NCI-H1694 (cell line): ENCODE measurements at regions not wholly inside any gene's neighbourhood (a gene's known extent, or its start where the extent isn't known, plus 50 kb on each side); places are given as distances from the start of the nearest gene placed in this dataset.
A peak's percentile ranks its signal among the peaks of the same experiment; 100 is the strongest.

Experiments used
- DNase-seq: peaks from one replicate; lab custom pipeline; 2025; lab: John Stamatoyannopoulos, UW

DNA sequence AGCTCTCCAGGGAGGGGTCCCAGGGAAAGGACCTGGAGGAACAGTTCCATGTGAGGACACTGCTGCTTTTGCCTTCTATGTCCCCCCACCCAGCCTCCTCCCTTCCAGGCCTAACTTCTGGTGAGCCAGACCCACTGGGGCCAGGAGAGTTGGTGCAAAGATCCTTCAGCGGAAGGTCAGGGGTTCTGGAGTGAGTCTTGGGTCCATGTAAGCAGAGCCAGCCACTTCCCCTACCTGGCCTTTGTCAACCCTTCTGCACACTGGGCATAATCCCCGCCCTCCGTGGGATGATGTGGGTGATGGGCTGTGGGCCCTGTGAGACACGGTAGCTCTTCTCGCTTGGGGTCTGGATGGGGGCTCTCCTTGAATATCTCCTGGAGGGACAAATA lies 76.9 kb downstream of the RHOB start:
- DNase-seq, result no peak

- DNase-seq, result no peak
Measured at GRCh38 chr2:20524412-20525040, 77.7 kb downstream of the RHOB start.

DNA sequence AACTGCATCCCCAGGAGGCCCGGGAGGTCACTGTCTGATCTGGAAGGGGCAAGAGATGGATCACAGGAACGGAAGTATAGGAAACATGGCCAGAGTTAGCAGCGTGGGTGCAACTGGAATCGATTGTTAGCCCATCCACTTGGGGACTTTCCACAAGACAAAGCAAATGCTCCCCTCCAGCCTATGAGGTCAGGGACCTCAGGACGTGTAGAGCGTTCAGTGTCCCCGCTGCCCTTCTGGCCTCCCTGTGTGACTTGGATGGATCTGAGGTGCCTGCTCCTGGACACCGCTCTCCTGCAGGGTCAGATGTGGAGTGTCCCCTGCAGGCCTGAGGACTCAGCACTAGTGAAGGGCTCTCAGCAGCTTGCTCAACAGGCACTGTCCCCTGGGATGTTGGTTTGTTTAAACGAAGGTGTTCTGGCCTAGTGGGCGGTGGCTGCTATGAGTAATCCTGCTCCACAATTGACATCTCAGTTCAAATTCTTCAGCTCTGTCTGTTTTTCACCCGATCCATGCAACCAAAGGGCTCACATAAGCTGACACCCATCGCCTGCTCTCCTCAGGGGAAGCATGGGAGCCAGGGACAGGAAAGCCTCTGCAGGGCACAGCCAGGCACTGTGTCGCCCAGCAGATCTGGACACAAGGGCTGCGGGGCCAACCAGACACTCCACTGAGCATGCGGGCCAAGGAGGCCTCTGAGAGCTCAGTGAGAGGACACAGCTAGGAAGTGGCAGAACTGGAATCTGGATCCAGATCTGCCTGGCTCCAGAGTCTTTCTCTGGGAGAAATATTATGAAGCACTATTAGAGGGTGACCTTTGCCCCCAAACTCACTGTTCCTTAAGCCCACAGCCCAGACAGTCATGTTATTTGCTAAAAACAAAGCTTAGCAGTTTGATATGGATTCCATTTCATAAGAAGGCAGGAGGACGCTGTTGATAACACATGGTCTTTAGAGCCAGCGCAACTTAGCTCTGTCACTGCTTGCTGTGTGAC lies 78.5 kb downstream of the RHOB start:
- no peak for DNase-seq

DNA sequence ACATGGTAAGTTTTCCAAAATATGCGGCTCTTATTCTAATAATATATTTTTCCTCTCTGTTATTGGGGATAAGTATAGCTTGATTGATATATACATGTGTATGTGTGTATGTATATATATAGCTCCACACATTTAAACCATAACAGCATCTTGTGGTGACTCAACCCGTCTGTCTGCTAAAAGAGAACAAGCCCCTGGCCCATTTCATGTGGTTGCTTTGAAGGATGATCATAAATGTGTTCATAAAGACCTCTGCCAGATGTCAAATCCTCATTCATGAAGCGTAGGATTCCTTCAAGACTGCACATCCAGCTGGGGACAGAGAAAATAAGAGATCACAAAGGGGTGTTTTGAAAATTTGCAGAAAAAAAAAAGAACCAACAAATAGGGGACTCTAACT lies 79.3 kb downstream of the RHOB start:
- no peak for DNase-seq

DNA sequence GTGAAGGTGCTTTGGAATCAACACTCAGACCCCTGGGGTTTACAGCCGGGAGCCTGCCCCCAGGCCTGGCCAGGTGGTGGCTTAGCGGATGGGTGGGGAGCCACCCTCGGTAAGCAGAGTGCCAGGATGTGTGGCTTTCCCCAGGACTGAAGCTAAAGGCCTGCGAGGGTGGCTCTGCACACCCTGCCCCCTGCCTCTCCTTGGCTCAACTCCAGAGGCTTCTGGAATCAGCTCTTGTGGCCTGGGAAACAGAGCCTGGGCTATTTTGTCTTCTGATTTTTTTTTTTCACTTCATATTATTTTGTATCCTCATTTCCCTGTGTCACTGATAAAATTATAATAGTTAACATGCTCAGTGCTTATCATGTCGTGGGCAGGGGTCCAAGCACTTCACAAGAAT lies 79.8 kb downstream of the RHOB start:
- DNase-seq, result no peak

GRCh38 chr2:20528713-20529112 lies 81.8 kb downstream of the RHOB start:
- DNase-seq, result no peak

DNA sequence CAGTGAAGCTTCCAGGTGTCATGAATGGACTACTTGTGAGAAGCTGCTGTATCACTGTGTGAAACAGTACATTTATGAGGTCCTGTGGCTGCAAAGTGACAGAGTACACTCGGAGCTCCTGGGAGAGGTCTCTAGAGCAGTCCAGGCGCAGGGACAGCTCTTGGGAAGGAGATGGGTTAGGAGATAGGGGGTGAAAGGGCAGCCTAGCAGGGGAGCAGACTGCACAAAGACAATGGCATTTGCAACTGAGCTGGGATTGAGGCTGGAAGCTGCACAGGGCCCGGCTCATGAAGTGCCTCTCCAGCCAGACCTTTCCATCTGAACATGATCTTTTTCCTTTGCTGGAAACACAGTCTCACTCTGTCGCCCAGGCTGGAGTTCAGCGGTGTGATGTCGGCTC lies 83.6 kb downstream of the RHOB start:
- DNase-seq, result no peak

DNA sequence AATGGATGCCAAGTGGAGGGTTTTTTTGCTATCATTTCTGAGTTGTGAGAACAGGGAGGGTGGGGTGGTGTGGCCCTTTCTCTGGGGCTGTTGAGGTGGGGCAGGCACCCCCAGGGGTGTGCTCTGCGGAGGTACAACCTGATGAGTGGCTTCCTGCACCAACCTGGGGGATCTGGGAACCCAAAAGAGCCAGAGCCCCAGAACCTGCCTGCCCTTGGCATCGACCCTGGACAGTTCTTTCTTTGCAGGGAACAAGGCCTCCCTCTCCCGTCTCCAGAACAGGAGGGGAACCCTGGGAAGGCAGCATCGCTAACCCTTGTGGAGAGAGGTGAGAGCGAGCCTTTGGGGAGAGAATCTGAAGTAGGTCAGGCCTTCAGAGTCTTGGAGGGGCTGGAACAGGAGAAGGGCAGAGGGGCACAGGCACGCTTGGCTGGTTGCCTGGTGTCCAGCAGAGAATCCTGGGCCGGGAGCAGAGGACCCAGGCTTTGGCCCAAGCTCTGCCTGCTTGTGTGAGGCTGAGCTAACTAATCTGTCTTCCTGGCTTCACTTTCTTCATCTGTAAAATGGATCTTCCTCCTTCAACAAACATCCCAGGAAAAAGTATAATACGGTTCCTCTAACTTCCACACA lies 84.9 kb downstream of the RHOB start:
- DNase-seq, result no peak

GRCh38 chr2:20532634-20533437 lies 86.0 kb downstream of the RHOB start:
- no peak for DNase-seq

- no peak for DNase-seq
Measured at GRCh38 chr2:20533993-20534622, 87.2 kb downstream of the RHOB start.

GRCh38 chr2:20534913-20535801 lies 88.3 kb downstream of the RHOB start:
- DNase-seq, result no peak

- no peak for DNase-seq
Measured at GRCh38 chr2:20536619-20537422, 89.9 kb downstream of the RHOB start.

DNA sequence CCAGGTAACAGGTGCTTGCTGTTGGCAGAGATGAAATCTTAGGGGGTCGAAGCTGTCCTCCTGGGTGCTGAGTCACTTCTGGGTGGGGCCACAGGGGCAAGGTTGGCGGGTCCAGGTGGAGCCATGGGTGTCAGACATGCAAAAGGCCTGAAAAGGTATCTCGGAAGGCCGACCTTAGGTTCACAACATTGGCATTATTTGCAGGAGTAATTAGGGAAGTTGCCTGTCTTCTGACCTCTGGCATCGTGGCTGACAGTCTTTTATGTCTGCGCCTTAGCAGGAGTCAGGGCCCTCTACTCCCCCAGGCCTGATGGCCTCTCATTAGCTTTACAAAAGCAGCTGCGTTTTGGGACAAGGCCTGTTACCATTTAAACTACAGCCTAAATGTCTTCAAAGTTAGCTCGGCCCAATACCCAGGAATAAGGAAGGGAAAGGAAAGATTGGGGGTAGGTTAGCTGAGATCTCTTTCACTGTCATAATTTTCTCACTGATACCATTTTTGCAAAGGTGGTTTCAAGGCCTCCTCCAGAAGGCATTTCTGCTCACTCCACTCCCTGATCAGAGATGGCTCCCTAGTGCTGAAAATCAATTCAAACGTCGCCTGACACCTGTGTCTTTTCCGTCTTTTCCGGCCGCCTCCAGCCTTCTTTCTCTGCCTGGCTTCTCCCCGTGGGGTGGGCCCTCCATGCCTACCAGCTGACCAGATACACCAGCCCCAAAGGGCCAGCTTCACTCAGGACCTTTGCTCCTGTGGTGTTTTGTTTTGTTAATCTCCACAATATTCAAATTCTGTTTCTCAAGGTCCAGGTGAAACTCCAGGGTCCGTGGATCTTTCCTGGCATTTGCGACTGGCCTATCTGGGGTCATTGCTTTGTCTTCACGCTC lies 90.8 kb downstream of the RHOB start:
- no peak for DNase-seq

GRCh38 chr2:20538308-20539132 lies 91.6 kb downstream of the RHOB start:
- peak; percentile 30 for DNase-seq

DNA sequence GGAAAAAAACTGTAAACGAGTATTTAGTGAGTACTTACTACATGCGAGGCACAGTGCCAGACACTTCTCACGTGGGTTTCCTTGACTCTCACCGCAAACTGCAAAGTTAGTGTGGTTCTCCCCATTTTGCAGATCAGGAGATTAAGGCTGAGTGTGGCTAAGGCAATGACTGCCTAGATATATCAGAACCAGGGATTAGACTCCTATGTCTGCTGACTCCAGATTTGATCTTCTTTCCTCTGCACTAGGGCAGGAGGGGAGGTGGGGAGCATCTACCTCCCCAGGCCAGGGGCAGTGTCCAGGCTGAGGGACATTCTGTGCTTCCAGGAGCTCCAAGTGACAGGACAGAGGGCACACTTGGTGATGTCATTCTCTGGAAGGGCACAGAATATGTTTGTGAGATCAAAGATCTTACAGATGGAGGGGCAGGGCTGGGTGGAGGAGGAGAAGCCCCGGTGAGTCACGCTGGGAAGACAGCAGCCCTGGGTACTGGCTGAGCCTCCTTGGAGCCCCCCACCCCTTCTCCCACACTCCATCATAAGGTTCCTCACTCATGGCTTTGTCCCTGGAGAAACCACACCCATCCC lies 92.4 kb downstream of the RHOB start:
- DNase-seq, result no peak

GRCh38 chr2:20539776-20540586 lies 93.1 kb downstream of the RHOB start:
- no peak for DNase-seq
